HFFc6 (cell line): ENCODE measurements at regions not wholly inside any gene's neighbourhood (a gene's known extent, or its start where the extent isn't known, plus 50 kb on each side); places are given as distances from the start of the nearest gene placed in this dataset.

Source experiments
- DNase-seq: peaks from one replicate; pipeline ENCODE4 v3.0.0-alpha.2; 2018
- H3K27ac Mint-ChIP-seq: 2 replicates; pipeline ENCODE4 v1.8.0; 2020; ENCODE audit warnings: mild to moderate bottlenecking, mixed read lengths
- H3K27me3 Mint-ChIP-seq: 2 replicates; pipeline ENCODE4 v1.8.0; 2021; ENCODE audit warnings: mild to moderate bottlenecking, moderate library complexity, mixed read lengths; ENCODE audit not compliant: insufficient read depth
- H3K36me3 Mint-ChIP-seq: 2 replicates; pipeline ENCODE4 v1.8.0; 2021; ENCODE audit warnings: low read depth, mixed read lengths
- H3K4me1 Mint-ChIP-seq: 2 replicates; pipeline ENCODE4 v1.8.0; 2020; ENCODE audit warnings: low read depth, mixed read lengths
- H3K4me3 Mint-ChIP-seq: 2 replicates; pipeline ENCODE4 v1.8.0; 2020; ENCODE audit warnings: mild to moderate bottlenecking, moderate library complexity, mixed read lengths
- H3K9me3 Mint-ChIP-seq: 2 replicates; pipeline ENCODE4 v1.8.0; 2020; ENCODE audit warnings: mild to moderate bottlenecking, mixed read lengths
- TF ChIP-seq, protein P1 (sequence below): fragments of 200-600 bp; sonication (generic); IDR thresholded peaks from 2 replicates; pipeline ENCODE4 v1.5.0; 2021; ENCODE audit warnings: antibody characterized with exemption, mild to moderate bottlenecking

DNA sequence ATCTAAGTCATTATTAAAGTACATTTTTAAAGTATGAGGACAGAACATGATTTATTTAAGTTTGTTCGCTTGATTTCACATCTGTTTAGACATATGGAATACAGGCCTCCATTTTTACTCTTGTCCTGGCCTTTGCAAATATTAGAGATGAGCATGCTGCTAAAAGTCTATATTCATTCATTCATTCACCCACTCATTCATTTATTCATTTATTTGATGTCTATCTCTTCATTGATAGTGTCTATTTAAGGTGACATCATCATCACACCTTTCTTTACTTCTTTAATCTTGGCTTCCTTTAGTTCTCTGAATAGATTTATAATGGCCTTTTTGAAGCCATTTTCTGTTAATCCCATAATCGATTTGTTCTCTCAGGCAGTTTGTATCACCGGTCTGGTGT is 68.0 kb downstream of the THNSL1 start:
- H3K36me3 Mint-ChIP-seq: no peaks in the 10 kb centered on the region
- peaks cover 2% of the 10 kb centered on the region; the same call in 1 of the 2 replicates for H3K27me3 Mint-ChIP-seq
- TF ChIP-seq, protein P1, sequence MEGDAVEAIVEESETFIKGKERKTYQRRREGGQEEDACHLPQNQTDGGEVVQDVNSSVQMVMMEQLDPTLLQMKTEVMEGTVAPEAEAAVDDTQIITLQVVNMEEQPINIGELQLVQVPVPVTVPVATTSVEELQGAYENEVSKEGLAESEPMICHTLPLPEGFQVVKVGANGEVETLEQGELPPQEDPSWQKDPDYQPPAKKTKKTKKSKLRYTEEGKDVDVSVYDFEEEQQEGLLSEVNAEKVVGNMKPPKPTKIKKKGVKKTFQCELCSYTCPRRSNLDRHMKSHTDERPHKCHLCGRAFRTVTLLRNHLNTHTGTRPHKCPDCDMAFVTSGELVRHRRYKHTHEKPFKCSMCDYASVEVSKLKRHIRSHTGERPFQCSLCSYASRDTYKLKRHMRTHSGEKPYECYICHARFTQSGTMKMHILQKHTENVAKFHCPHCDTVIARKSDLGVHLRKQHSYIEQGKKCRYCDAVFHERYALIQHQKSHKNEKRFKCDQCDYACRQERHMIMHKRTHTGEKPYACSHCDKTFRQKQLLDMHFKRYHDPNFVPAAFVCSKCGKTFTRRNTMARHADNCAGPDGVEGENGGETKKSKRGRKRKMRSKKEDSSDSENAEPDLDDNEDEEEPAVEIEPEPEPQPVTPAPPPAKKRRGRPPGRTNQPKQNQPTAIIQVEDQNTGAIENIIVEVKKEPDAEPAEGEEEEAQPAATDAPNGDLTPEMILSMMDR: no peak
- no peak overlapping the region for H3K27ac Mint-ChIP-seq
- no peak overlapping the region for H3K4me3 Mint-ChIP-seq
- no peak for DNase-seq
- H3K9me3 Mint-ChIP-seq: no peaks in the 10 kb centered on the region
- H3K4me1 Mint-ChIP-seq: peaks cover 43% of the 10 kb centered on the region

DNA sequence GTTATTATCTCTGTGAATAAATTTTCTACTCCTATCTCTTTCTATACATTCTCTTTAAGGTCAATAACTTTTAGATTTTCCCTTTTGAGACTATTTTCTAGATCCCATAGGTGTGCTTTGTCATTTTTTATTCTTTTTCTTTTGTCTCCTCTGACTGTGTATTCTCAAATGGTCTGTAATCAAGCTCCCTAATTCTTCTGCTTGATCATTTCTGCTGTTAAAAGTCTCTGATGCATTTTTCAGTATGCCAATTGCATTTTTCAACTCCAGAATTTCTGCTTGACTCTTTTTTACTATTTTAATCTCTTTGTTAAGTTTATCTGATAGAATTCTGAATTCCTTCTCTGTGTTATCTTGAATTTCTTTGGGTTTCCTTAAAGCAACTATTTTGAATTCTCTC is 78.2 kb downstream of the THNSL1 start:
- Mint-ChIP-seq H3K4me1 (no peaks in the 10 kb centered on the region), H3K27me3 (peaks cover 2% of the 10 kb centered on the region), H3K36me3 (no peaks in the 10 kb centered on the region; the same call in 1 of the 2 replicates), H3K4me3 (no peak overlapping the region), H3K9me3 (peaks cover 14% of the 10 kb centered on the region), H3K27ac (no peak overlapping the region)
- DNase-seq: no peak
- TF ChIP-seq, protein P1: no peak

DNA sequence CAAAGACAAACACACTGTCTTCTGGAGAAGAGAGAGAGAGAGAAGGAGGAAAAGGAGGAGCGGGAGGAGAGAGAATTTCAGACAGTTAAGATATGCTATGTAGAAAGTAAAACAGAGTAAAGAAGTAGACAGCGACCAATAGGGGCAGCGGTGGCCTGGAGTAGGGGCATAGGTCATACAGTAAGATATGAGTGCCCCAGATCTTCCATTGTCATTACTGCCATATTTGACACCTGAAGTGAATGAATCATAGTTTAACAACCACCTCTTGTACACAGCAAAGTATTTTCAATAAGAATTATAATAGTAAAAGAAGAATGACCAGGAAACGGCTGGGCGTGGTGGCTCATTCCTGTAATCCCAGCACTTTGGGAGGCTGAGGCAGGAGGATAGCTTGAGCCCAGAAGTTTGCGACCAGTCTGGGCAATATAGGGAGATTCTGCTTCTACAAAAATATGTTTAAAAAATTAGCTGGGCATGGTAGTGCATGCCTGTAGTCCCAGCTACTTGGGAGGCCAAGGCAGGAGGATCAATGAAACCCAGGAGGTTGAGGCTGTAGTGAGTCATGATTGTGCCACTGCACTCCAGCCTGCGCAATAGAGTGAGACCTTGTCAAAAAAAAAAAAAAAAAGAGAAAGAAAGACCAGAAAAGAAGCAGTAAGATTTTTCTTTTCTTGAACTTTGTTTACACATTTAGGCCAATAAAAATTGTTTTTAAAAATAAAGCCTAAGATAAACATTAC is 77.0 kb upstream of the GPR158 start:
- DNase-seq: no peak
- no peak overlapping the region for H3K4me3 Mint-ChIP-seq
- no peaks in the 10 kb centered on the region; the same call in 1 of the 2 replicates for H3K36me3 Mint-ChIP-seq
- no peaks in the 10 kb centered on the region for H3K4me1 Mint-ChIP-seq
- TF ChIP-seq, protein P1: no peak
- H3K27ac Mint-ChIP-seq: no peak overlapping the region
- peaks cover 8% of the 10 kb centered on the region for H3K9me3 Mint-ChIP-seq
- H3K27me3 Mint-ChIP-seq: peaks cover 18% of the 10 kb centered on the region

DNA sequence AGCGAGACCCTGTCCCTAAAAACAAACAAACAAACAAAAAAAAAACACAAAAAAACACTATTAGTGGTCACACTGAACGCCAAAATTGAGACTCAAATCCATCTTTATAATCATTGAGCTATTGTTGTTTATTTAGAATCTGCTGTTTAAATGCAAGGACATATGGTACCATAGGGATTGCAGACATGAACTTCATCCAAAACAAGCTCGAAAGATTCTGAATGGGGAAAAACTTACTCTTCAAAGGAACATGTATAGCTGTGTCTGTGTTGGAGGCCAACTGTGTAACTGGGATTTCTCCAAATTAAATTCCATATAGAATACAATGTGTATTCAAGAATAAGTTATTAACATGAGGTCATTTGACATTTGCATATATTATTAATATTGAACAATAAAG is 74.7 kb upstream of the GPR158 start:
- no peak overlapping the region for H3K27ac Mint-ChIP-seq
- no peaks in the 10 kb centered on the region for H3K4me1 Mint-ChIP-seq
- H3K9me3 Mint-ChIP-seq: no peaks in the 10 kb centered on the region
- H3K4me3 Mint-ChIP-seq: no peak overlapping the region
- peaks cover 24% of the 10 kb centered on the region for H3K27me3 Mint-ChIP-seq
- TF ChIP-seq, protein P1: no peak
- no peak for DNase-seq
- no peaks in the 10 kb centered on the region for H3K36me3 Mint-ChIP-seq

DNA sequence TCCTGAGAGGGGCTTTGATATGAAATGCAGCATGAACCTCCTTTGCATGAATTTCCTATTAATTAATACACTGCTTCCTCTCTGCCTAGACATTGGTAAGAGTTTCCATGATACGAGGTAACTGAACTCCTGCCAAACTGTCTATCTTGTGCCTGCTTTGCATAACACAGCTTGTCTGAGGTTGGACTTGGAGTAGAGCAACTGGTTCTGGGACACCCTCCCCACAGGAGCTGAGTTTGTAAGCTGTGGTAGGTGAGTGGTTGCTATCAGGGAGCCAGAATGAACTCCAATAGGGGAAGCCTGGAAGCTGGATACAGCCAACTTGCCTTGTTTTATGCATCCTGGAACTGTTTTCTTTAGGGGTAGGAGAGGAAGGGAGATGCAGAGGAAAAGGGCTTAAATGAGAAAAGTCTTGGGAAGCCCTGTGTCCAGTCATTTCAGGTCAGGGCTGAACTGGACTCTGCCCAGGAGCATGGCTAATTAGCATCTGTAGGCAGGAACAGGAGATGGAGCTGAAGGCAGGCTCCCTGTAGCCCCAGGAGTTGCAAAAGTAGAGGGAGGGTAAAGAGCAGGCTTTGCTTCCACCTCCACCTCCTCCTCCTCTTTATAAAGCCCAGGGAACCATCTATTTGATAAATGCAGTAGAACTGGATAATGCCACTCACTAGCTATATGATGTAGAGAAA is 73.2 kb upstream of the GPR158 start:
- peaks cover 24% of the 10 kb centered on the region for H3K27me3 Mint-ChIP-seq
- TF ChIP-seq, protein P1: no peak
- H3K36me3 Mint-ChIP-seq: no peaks in the 10 kb centered on the region
- no peak overlapping the region for H3K27ac Mint-ChIP-seq
- no peaks in the 10 kb centered on the region for H3K9me3 Mint-ChIP-seq
- H3K4me1 Mint-ChIP-seq: no peaks in the 10 kb centered on the region
- no peak for DNase-seq
- H3K4me3 Mint-ChIP-seq: no peak overlapping the region
